Kidney tubule cell (primary cell): ENCODE measurements at regions not wholly inside any gene's neighbourhood (a gene's known extent, or its start where the extent isn't known, plus 50 kb on each side); places are given as distances from the start of the nearest gene placed in this dataset.

ENCODE experiments used
- DNase-seq: peaks from one replicate; pipeline ENCODE4 v3.0.0-alpha.2; 2018; ENCODE audit warnings: low spot score

GRCh38 chr7:35339811-35340210 lies 85.9 kb upstream of the TBX20 start:
- no peak for DNase-seq

DNA sequence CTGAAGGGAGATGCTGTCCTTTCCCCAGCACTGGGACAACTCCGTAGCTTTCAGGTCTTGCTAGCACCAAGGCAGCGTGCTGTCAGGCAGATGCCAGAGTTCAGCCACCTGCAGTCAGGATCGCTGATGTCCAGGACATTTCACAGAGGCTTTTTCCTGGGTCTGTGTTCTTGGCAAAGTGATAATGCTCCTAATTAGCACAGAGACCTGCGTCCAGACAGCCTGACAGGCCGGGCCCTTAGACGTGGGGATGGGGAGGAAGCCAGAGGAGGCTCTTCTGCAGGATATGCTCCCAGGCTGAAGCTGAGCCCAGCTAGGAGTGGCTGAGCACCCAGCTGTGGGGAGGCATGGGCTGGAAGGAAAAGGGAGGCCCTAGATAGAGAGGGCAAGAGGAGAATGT lies 82.5 kb upstream of the TBX20 start:
- no peak for DNase-seq

GRCh38 chr7:35334506-35334905 lies 80.6 kb upstream of the TBX20 start:
- DNase-seq: peak; percentile 79

DNA sequence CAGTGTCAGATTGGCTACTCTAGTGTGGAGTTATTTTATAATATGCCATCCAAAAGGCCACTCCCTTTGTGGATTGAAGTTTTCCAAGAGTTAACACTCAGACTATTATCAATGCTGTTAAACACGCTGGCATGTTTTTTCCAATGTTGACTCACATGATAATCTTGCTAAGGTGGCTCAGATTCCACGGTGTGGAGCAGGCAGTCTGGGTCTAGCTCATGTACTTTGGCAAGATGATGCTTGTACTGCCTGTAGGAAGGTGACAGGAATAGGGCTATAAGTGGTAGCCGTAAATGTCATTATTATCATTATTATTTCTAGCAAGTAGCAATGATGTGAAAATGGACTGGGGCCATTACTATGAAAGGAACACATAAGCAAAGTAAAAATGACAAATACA lies 79.4 kb upstream of the TBX20 start:
- no peak for DNase-seq

DNA sequence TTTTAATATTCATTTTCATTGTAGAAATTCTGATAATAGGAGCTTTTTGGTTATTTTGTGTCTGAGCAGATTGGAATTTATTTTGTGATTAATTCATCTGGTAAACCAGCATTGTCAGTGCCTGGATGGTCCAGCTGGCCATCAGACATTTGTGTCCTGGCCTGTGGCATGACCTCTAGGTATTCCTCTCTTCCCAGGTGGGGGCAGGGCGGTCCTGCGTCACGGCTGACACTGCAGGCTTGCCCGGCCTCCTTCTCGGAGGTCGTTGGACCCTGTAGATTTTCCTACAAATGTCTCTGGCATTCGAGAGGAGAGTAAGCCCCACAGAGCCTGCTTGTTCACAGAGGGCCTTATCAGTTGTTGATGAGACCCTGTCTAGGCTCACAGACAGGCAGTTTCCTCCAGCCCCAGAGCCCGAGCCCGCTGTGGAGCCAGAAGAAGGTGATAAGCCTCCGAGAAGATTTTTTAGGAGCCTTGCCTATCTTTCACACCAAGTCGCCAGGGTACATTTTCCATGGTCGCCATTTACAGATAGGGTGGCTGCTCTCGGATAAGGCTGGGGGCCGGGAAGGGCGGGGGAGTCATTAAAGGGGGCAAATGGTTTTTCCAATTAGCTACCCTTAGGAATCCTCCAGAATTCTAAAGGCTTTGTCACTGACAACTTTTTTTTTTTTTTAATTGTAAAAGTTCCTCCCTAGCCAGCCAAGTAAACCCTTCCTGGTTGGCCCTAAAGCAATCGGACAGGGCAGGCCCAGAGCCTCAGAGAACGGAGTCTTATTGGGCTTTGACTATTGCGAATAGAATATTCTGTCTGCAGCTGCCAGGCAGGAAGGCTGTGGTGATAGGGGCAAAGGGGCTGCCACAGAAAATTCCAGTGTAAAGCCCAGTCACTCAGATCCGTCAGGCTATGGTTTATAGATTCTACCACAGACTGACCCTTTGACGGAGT lies 78.1 kb upstream of the TBX20 start:
- no peak for DNase-seq

- no peak for DNase-seq
These were observed 75.1 kb upstream of the TBX20 start for GRCh38 chr7:35329026-35329425.

- DNase-seq: no peak
These were observed 65.7 kb upstream of the TBX20 start for GRCh38 chr7:35319606-35320005.

DNA sequence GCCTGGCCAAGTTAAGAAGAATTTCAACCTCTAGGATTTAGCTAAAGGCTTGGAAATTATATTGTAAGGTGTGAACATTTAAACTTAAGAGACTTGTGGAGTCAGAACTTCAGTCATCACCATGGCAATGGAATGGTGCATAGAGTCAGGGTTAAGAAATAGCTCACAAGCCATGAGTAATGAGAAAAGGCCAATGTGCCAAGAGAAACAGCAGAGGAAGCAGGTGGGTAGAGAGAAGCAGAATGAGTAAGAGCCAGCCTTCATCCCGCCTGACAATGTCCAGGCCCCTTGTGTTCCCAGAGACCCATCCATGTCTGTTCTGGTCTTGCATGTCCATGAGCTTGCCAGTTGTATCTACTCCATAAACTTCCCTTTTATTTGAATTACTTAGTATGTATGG lies 62.6 kb upstream of the TBX20 start:
- DNase-seq: no peak

- no peak for DNase-seq
These were observed 61.6 kb upstream of the TBX20 start for GRCh38 chr7:35315517-35315916.

DNA sequence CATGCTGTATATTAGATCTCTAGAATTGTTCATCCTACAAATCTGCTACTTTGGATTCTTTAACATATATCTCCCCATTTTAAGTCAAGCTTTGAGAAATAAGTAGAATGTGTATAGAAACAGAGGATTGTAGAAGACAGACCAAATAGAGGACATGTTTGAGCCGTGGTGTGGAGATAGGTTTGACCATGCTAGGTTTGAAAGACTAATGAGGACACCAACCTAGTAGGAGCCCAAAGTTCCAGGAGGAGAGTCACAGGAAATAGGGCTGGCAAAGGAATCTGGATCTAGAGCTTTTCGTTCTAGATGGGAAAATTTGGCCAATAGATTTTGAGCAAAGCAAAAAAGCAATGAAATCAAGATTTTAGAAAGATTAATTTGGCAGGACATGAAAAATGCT lies 60.5 kb upstream of the TBX20 start:
- DNase-seq: no peak

DNA sequence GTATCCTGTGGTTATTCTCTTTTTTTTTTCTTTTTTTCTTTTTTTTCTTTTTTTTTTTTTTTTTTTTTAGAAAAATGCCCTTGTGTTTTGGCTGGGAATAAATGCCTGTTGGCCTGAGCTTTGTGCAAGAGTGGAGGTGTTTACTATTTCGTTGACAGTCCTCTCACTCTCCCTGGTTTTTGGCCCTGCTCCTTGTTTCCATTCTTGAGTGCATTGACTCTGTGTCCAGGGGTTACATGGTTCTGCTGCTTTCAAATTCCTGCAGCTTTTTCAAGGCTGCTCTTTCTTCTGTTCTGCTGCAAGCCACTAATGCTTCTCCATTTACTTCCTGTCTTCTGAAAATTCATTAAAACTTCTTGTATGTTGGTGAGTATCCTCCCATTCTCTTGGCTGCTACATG lies 59.7 kb upstream of the TBX20 start:
- DNase-seq: no peak
